ENCODE measurements at regions not wholly inside any gene's neighbourhood (a gene's known extent, or its start where the extent isn't known, plus 50 kb on each side); places are given as distances from the start of the nearest gene placed in this dataset. TPM values are rescaled to one million over a fixed set of nuclear protein-coding genes. Genes with fewer than 3 reads are reported as not detected.
"Not testable (repeated sequence)": the region's sequence is repeated elsewhere in the genome, so short reads cannot be mapped to it uniquely, and the experiment has no call there.

DNA sequence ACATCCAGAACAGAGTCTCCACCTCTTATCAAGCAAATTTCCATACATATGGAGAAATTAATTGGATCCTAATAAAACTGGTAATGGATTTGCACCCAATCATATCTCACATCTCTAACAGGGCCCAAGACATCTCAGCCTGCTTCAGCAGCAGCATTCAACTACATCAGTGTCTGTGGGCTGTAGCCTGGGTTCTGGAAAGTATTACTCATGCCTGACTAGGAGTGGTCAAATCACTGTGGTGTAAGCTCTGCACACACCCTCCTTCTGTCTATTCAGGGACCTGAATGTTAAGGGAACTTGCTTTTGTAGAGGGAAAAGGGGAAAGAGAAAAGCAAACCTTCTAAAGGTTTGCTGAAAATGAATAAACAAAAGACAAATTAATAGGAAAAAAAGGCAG, 607.7 kb downstream of the RPIA start:
- not testable (repeated sequence) for H3K4me2 ChIP-seq (ENCODE audit: low read length); H3K4me3 ChIP-seq (ENCODE audit: low read length); H3K36me3 ChIP-seq (ENCODE audit: insufficient read depth, low read length); H3K9ac ChIP-seq (ENCODE audit: low read depth, low read length); H3K9me3 ChIP-seq (replicated peaks; ENCODE audit: low read length); H3K4me1 ChIP-seq (ENCODE audit: control insufficient read depth, insufficient read depth, low read length); H3K27me3 ChIP-seq (ENCODE audit: control insufficient read depth, insufficient read depth, low read length)

DNA sequence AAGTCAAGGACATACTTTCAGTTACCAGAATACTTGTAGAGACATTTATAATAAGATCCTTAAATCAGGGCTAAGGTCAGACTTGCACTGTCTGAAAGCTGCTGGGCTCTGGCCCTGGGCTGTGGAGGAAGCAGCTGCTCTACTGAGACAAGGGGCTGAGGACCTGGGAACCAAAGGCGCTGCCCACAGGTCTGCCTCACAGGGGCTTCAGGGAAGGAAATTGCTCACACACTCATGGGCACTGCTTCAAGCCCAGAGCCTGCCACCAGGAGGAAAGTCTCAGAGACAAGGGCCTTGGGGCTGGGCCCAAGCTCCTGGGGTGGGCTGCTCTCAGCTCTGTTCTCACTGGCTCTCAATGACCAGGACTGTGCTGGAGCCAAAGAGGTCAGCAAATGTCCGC, 614.1 kb downstream of the RPIA start:
- not testable (repeated sequence) for H3K4me3 ChIP-seq (ENCODE audit: low read length); H3K9ac ChIP-seq (ENCODE audit: low read depth, low read length); H3K4me2 ChIP-seq (ENCODE audit: low read length); H3K27me3 ChIP-seq (ENCODE audit: control insufficient read depth, insufficient read depth, low read length); H3K36me3 ChIP-seq (ENCODE audit: insufficient read depth, low read length); H3K9me3 ChIP-seq (replicated peaks; ENCODE audit: low read length); H3K4me1 ChIP-seq (ENCODE audit: control insufficient read depth, insufficient read depth, low read length)

DNA sequence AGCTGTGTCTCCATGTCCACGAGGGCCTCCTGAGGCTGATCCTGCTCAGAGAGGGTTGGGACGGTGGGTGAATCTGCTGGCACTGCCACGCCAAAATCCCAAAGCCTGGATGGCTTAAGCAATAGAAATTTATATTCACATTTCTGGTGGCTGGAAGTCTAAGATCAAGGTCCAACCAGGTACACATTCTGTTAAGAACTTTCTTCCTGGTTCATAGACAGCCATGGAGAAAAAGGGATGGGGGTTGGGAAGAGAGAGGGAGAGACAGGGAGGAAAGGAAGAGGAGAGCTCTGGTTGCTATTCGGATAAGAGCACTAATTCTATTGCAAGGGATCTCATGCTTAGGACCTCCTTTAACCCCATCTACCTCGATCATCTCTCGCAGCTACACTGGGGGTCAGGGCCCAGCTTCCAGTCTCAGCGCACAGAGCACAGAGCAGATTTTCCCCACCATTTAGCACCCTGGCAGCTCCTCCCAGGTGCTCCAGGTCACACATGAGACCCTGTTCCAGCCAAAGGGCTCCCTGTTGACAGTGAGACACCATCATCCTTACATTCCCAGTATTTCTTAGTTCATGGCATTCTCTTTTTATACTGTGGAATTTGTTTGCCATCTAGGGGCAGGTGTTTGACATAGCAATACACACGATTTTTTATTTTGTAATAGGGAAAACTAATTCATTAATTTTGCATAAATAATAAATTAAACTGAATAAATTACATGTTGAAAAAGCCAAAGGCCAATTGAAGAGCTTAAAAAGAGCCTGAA, 615.6 kb downstream of the RPIA start:
- not testable (repeated sequence) for H3K27me3 ChIP-seq (ENCODE audit: control insufficient read depth, insufficient read depth, low read length); H3K9me3 ChIP-seq (replicated peaks; ENCODE audit: low read length); H3K4me1 ChIP-seq (ENCODE audit: control insufficient read depth, insufficient read depth, low read length); H3K4me3 ChIP-seq (ENCODE audit: low read length); H3K4me2 ChIP-seq (ENCODE audit: low read length); H3K36me3 ChIP-seq (ENCODE audit: insufficient read depth, low read length); H3K9ac ChIP-seq (ENCODE audit: low read depth, low read length)

GRCh38 chr2:89318990-89319389, 627.5 kb downstream of the RPIA start:
- not testable (repeated sequence) for H3K9ac ChIP-seq (ENCODE audit: low read depth, low read length); H3K36me3 ChIP-seq (ENCODE audit: insufficient read depth, low read length); H3K4me1 ChIP-seq (ENCODE audit: control insufficient read depth, insufficient read depth, low read length); H3K4me2 ChIP-seq (ENCODE audit: low read length); H3K4me3 ChIP-seq (ENCODE audit: low read length); H3K9me3 ChIP-seq (replicated peaks; ENCODE audit: low read length); H3K27me3 ChIP-seq (ENCODE audit: control insufficient read depth, insufficient read depth, low read length)

DNA sequence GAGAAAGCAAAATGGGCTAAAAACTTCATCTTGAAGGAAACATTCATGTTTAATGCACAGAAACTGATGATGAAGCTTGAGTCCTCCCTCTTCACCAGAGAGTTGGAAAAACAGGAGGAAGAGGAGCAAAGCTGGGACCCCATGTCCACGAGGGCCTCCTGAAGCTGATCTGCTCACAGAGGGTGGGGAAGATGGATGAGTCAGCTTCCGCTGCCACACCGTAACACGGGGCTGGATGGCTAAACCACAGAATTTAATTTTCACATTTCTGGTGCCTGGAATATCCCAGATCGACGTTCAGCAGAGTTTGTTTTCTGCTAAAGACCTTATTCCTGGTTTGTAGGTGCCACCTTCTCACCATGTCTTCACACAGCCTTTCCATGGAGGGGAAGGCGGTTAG, 634.4 kb downstream of the RPIA start:
- H3K4me3 ChIP-seq (ENCODE audit: low read length); H3K4me1 ChIP-seq (ENCODE audit: control insufficient read depth, insufficient read depth, low read length); H3K4me2 ChIP-seq (ENCODE audit: low read length); H3K27me3 ChIP-seq (ENCODE audit: control insufficient read depth, insufficient read depth, low read length); H3K9ac ChIP-seq (ENCODE audit: low read depth, low read length); H3K9me3 ChIP-seq (replicated peaks; ENCODE audit: low read length); H3K36me3 ChIP-seq (ENCODE audit: insufficient read depth, low read length): not testable (repeated sequence)

GRCh38 chr2:89326455-89326854, 635.0 kb downstream of the RPIA start:
- H3K4me1 ChIP-seq (ENCODE audit: control insufficient read depth, insufficient read depth, low read length); H3K36me3 ChIP-seq (ENCODE audit: insufficient read depth, low read length); H3K4me3 ChIP-seq (ENCODE audit: low read length); H3K4me2 ChIP-seq (ENCODE audit: low read length); H3K9me3 ChIP-seq (replicated peaks; ENCODE audit: low read length); H3K27me3 ChIP-seq (ENCODE audit: control insufficient read depth, insufficient read depth, low read length); H3K9ac ChIP-seq (ENCODE audit: low read depth, low read length): not testable (repeated sequence)

DNA sequence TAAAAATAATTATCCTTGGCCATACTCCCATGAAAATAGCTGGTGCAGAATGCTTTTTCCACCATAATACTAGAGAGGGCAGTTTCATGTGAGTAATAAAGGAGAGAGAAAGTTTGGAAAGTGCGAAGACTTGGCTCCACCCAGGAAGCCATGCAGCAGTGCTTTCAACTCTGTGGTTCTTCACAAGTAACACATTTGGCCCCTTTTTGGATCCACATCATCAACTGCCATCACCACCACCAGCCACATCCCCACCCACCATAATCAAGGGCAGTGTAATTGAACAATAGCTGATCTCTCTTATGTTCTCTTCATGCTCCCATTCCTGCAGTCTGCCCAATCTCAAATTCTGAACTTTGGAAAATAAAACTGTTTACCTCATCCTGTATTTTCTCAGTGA, 637.3 kb downstream of the RPIA start:
- not testable (repeated sequence) for H3K4me2 ChIP-seq (ENCODE audit: low read length); H3K27me3 ChIP-seq (ENCODE audit: control insufficient read depth, insufficient read depth, low read length); H3K9ac ChIP-seq (ENCODE audit: low read depth, low read length); H3K9me3 ChIP-seq (replicated peaks; ENCODE audit: low read length); H3K36me3 ChIP-seq (ENCODE audit: insufficient read depth, low read length); H3K4me3 ChIP-seq (ENCODE audit: low read length); H3K4me1 ChIP-seq (ENCODE audit: control insufficient read depth, insufficient read depth, low read length)

Small RNA genes lying in the stretch of these regions (small RNA-seq; reads per million reads assigned to genes)
- not detected for gene IGKJ1
- gene IGKJ3, result not detected
- gene IGKJ4, result not detected
- gene IGKJ5, result not detected
- not detected for gene IGKV1-35
- not detected for gene IGKV2-19
- not detected for gene IGKV2-36
- not detected for gene IGKV2-38
- not detected for gene IGKV3-25
- gene IGKV7-3, result not detected
- not detected for gene MIR4436A

Measured in skeletal muscle satellite cell (primary cell).